GM12878 (cell line): ENCODE measurements at regions not wholly inside any gene's neighbourhood (a gene's known extent, or its start where the extent isn't known, plus 50 kb on each side); places are given as distances from the start of the nearest gene placed in this dataset.

ENCODE experiments used
- EED ChIP-seq: sonication (generic); IDR thresholded peaks from 2 replicates; pipeline ENCODE4 v1.6.1; 2016; ENCODE audit warnings: antibody characterized with exemption, low read depth
- EZH2 ChIP-seq: IDR thresholded peaks from 2 replicates; pipeline ENCODE4 v1.6.1; 2012; ENCODE audit warnings: low read depth, mild to moderate bottlenecking, control low read depth, inconsistent platforms, low read length, borderline replicate concordance; ENCODE audit not compliant: control insufficient read depth
- HCFC1 ChIP-seq: fragments of 150-350 bp; IDR thresholded peaks from 2 replicates; pipeline ENCODE4 v1.6.1; 2014; ENCODE audit warnings: low read length
- POLR2A ChIP-seq: IDR thresholded peaks from 2 replicates; pipeline ENCODE4 v1.6.1; 2011; ENCODE audit warnings: low read depth, mild to moderate bottlenecking, low read length

- no peak for TF ChIP-seq EED
- TF ChIP-seq POLR2A, result no peak
- no peak for TF ChIP-seq EZH2
- no peak for TF ChIP-seq HCFC1
Observed at GRCh38 chr1:38266197-38266520, 219.6 kb upstream of the POU3F1 start.
